HEK293 (cell line): ENCODE measurements at regions not wholly inside any gene's neighbourhood (a gene's known extent, or its start where the extent isn't known, plus 50 kb on each side); places are given as distances from the start of the nearest gene placed in this dataset.
"Not testable (repeated sequence)": the region's sequence is repeated elsewhere in the genome, so short reads cannot be mapped to it uniquely, and the experiment has no call there.

Source experiments
- CTCF ChIA-PET: fragments of 350-600 bp; formaldehyde crosslinking; extraction: SDS; loops from one replicate; lab custom pipeline; 2021; ENCODE audit warnings: antibody characterized with exemption; lab: Yijun Ruan, JAX
- POLR2A ChIA-PET: fragments of 300-600 bp; formaldehyde crosslinking; extraction: SDS; loops from one replicate; lab custom pipeline; 2020; ENCODE audit warnings: antibody characterized with exemption, inconsistent platforms; lab: Yijun Ruan, JAX
- H3K27ac ChIP-seq: fragments of 200-500 bp; sonication (Bioruptor generic); 2 replicates; pipeline ENCODE4 v1.5.1; 2014; ENCODE audit warnings: low read depth, low read length, control low read depth, inconsistent platforms; ENCODE audit errors: extremely low read depth
- H3K36me3 ChIP-seq, 2 experiments: fragments of 200-500 bp in 1 of 2; sonication (Bioruptor generic) in 1 of 2; 1 replicate in 1 of 2; 2 replicates in 1 of 2; pipeline ENCODE4 v1.5.1; 2014 to 2017; ENCODE audit warnings: inconsistent platforms in 2 of 2, low read length in 2 of 2; ENCODE audit not compliant: control insufficient read depth in 2 of 2, insufficient read depth in 1 of 2
- H3K4me1 ChIP-seq: fragments of 200-500 bp; sonication (Bioruptor generic); 2 replicates; pipeline ENCODE4 v1.5.1; 2014; ENCODE audit warnings: mild to moderate bottlenecking, low read length, inconsistent platforms; ENCODE audit not compliant: control insufficient read depth, insufficient read depth
- H3K4me3 ChIP-seq: 2 replicates; pipeline ENCODE4 v1.5.1; 2011; ENCODE audit warnings: low read depth, mild to moderate bottlenecking, control low read depth, low read length, moderate library complexity
- H3K9me3 ChIP-seq: fragments of 200-500 bp; sonication (Bioruptor generic); 2 replicates; pipeline ENCODE4 v1.5.1; 2014; ENCODE audit warnings: low read depth, low read length, inconsistent platforms; ENCODE audit not compliant: control insufficient read depth, insufficient read depth
- BCL11B ChIP-seq: fragments of 450-650 bp; formaldehyde crosslinking; IDR thresholded peaks from 2 replicates; pipeline ENCODE4 v1.5.1; 2016; ENCODE audit warnings: low read depth, missing biosample characterization, missing genetic modification characterization
- GLIS2 ChIP-seq: fragments of 450-650 bp; formaldehyde crosslinking; IDR thresholded peaks from 2 replicates; pipeline ENCODE4 v1.5.1; 2016; ENCODE audit warnings: missing biosample characterization, missing genetic modification characterization
- HOXA7 ChIP-seq: sonication (generic); formaldehyde crosslinking; IDR thresholded peaks from 2 replicates; pipeline ENCODE4 v1.8.1; 2022; ENCODE audit warnings: missing genetic modification reagents, borderline replicate concordance
- REPIN1 ChIP-seq: fragments of 450-650 bp; formaldehyde crosslinking; IDR thresholded peaks from 2 replicates; pipeline ENCODE4 v1.5.1; 2017; ENCODE audit warnings: missing biosample characterization, missing genetic modification characterization, low read depth
- ZBTB1 ChIP-seq: fragments of 450-650 bp; formaldehyde crosslinking; IDR thresholded peaks from 2 replicates; pipeline ENCODE4 v1.5.1; 2016; ENCODE audit warnings: missing biosample characterization, missing genetic modification characterization
- ZFP3 ChIP-seq: fragments of 450-650 bp; formaldehyde crosslinking; IDR thresholded peaks from 2 replicates; pipeline ENCODE4 v1.5.1; 2016; ENCODE audit warnings: low read depth, missing biosample characterization, missing genetic modification characterization
- ZNF133 ChIP-seq: fragments of 450-650 bp; formaldehyde crosslinking; IDR thresholded peaks from 2 replicates; pipeline ENCODE4 v1.5.1; 2016; ENCODE audit warnings: missing biosample characterization, missing genetic modification characterization
- ZNF155 ChIP-seq: fragments of 450-650 bp; formaldehyde crosslinking; IDR thresholded peaks from 2 replicates; pipeline ENCODE4 v1.5.1; 2016; ENCODE audit warnings: missing biosample characterization, missing genetic modification characterization
- ZNF202 ChIP-seq: fragments of 450-650 bp; formaldehyde crosslinking; IDR thresholded peaks from 2 replicates; pipeline ENCODE4 v1.5.1; 2016; ENCODE audit warnings: missing biosample characterization, missing genetic modification characterization, borderline replicate concordance
- ZNF248 ChIP-seq: fragments of 450-650 bp; formaldehyde crosslinking; IDR thresholded peaks from 2 replicates; pipeline ENCODE4 v1.5.1; 2017; ENCODE audit warnings: missing biosample characterization, missing genetic modification characterization
- ZNF548 ChIP-seq: fragments of 450-650 bp; formaldehyde crosslinking; IDR thresholded peaks from 2 replicates; pipeline ENCODE4 v1.5.1; 2016; ENCODE audit warnings: missing biosample characterization, missing genetic modification characterization
- ZNF549 ChIP-seq: fragments of 450-650 bp; IDR thresholded peaks from 2 replicates; pipeline ENCODE4 v1.5.1; 2018; ENCODE audit warnings: missing biosample characterization, missing genetic modification characterization, mild to moderate bottlenecking, inconsistent platforms, moderate library complexity
- ZNF561 ChIP-seq: fragments of 450-650 bp; IDR thresholded peaks from 2 replicates; pipeline ENCODE4 v1.5.1; 2018; ENCODE audit warnings: missing biosample characterization, missing genetic modification characterization, borderline replicate concordance
- ZNF623 ChIP-seq: fragments of 450-650 bp; formaldehyde crosslinking; IDR thresholded peaks from 2 replicates; pipeline ENCODE4 v1.5.1; 2016; ENCODE audit warnings: missing biosample characterization, missing genetic modification characterization
- ZNF747 ChIP-seq: fragments of 450-650 bp; formaldehyde crosslinking; IDR thresholded peaks from 2 replicates; pipeline ENCODE4 v1.5.1; 2016; ENCODE audit warnings: missing biosample characterization, missing genetic modification characterization
- ZNF777 ChIP-seq: fragments of 450-650 bp; formaldehyde crosslinking; IDR thresholded peaks from 2 replicates; pipeline ENCODE4 v1.5.1; 2017; ENCODE audit warnings: missing biosample characterization, missing genetic modification characterization, borderline replicate concordance
- TF ChIP-seq, protein P1 (sequence below): fragments of 450-650 bp; formaldehyde crosslinking; IDR thresholded peaks from 2 replicates; pipeline ENCODE4 v1.5.1; 2016; ENCODE audit warnings: missing biosample characterization, missing genetic modification characterization
- TF ChIP-seq, protein P2 (sequence below): fragments of 450-650 bp; formaldehyde crosslinking; IDR thresholded peaks from 2 replicates; pipeline ENCODE4 v1.5.1; 2017; ENCODE audit warnings: missing biosample characterization, missing genetic modification characterization
- TF ChIP-seq, protein P3 (sequence below): fragments of 450-650 bp; formaldehyde crosslinking; IDR thresholded peaks from 2 replicates; pipeline ENCODE4 v1.5.1; 2016; ENCODE audit warnings: missing biosample characterization, missing genetic modification characterization

DNA sequence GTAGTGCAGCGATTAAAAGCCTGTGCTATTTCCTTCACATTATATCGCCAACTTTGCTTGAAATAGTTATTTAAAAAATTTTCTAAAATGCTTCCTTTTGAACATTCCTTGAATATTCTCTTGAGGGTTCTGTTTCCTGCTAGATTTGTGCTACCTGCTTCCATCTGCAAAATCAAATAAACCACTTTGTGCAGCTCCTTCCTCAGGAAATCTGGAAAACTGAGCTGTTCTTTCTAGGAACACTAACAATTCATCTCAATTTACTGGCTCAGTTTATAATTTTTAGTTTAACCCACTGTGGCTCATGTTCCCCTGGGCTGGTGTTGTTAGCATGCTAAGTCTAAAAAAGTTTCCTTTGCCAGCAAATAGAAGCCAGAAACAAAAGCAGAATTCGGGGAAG is 88.1 kb upstream of the LCORL start:
- Histone ChIP-seq H3K4me3 (no peak overlapping the region), H3K27ac (no peak overlapping the region), H3K4me1 (no peaks in the 10 kb centered on the region), H3K36me3 (no peaks in the 10 kb centered on the region), H3K9me3 (no peaks in the 10 kb centered on the region)
- ChIA-PET CTCF (no interaction called here), POLR2A (no interaction called here)
- TF ChIP-seq ZBTB1 (no peak), HOXA7 (CRISPR knock-in tag) (no peak), REPIN1 (tag by site-specific recombination) (no peak), ZNF777 (tag by site-specific recombination) (no peak), GLIS2 (no peak)
- TF ChIP-seq, protein P1, sequence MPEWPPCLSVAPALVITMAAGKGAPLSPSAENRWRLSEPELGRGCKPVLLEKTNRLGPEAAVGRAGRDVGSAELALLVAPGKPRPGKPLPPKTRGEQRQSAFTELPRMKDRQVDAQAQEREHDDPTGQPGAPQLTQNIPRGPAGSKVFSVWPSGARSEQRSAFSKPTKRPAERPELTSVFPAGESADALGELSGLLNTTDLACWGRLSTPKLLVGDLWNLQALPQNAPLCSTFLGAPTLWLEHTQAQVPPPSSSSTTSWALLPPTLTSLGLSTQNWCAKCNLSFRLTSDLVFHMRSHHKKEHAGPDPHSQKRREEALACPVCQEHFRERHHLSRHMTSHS (tag by site-specific recombination) = no peak
- TF ChIP-seq, protein P2, sequence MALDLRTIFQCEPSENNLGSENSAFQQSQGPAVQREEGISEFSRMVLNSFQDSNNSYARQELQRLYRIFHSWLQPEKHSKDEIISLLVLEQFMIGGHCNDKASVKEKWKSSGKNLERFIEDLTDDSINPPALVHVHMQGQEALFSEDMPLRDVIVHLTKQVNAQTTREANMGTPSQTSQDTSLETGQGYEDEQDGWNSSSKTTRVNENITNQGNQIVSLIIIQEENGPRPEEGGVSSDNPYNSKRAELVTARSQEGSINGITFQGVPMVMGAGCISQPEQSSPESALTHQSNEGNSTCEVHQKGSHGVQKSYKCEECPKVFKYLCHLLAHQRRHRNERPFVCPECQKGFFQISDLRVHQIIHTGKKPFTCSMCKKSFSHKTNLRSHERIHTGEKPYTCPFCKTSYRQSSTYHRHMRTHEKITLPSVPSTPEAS (tag by site-specific recombination) = no peak

DNA sequence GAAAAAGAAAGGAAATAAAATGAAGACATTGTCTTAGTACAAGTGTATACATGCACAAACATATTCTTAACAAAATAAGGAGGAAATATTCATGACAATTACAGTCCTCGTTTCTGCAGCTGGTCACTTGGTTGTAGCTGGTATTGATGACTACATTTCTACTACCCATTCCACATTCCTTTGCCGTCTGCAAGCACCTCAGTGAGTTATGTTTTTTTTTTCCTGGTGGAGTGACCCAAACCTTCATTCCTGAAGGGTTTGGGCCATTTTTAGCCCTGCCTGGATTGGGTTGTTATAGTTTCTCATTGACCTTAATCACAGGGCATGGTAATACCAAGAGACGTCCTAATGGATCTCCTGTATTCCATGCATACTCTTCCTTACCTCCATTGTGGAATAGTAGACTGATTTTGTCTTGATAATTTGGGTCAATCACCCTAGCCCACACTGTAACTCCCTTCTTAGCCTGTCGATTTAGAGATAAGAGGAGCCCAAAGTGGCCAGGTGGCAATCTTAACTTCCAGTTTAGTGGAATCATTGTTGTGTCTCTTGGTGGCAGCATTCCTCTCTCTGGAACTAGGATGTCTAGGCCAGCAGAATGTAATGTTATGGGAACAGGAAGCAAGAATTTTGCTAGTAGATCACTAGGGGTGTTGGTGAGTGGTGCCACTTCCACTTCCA is 86.4 kb upstream of the LCORL start:
- H3K4me3 ChIP-seq, H3K36me3 ChIP-seq, H3K27ac ChIP-seq, H3K9me3 ChIP-seq, CTCF ChIA-PET, H3K4me1 ChIP-seq, POLR2A ChIA-PET: not testable (repeated sequence)

DNA sequence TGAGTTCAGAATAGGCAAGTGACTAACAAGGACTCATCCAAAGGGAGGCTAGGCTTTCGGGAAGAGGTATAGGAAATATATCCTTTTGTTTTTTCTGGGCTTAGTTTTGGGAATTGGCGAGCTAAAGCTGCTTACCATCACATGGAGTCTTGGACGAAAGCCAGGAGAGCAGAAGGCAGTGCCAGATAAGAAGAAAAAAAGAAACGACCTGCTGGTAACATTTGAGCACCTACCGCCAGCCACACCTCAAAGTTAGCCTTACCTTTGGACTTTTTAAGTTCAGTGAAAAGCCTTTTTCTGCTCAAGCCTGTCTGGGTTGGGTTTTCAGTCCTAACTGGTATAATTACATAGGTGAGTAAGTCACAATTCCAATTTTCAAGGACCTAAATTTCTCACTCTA is 85.1 kb upstream of the LCORL start:
- Histone ChIP-seq H3K9me3 (no peaks in the 10 kb centered on the region), H3K27ac (no peak overlapping the region), H3K4me3 (no peak overlapping the region), H3K36me3 (no peaks in the 10 kb centered on the region), H3K4me1 (no peaks in the 10 kb centered on the region)
- TF ChIP-seq BCL11B (tag by site-specific recombination) = no peak
- CTCF ChIA-PET = no interaction called here
- POLR2A ChIA-PET = no interaction called here

DNA sequence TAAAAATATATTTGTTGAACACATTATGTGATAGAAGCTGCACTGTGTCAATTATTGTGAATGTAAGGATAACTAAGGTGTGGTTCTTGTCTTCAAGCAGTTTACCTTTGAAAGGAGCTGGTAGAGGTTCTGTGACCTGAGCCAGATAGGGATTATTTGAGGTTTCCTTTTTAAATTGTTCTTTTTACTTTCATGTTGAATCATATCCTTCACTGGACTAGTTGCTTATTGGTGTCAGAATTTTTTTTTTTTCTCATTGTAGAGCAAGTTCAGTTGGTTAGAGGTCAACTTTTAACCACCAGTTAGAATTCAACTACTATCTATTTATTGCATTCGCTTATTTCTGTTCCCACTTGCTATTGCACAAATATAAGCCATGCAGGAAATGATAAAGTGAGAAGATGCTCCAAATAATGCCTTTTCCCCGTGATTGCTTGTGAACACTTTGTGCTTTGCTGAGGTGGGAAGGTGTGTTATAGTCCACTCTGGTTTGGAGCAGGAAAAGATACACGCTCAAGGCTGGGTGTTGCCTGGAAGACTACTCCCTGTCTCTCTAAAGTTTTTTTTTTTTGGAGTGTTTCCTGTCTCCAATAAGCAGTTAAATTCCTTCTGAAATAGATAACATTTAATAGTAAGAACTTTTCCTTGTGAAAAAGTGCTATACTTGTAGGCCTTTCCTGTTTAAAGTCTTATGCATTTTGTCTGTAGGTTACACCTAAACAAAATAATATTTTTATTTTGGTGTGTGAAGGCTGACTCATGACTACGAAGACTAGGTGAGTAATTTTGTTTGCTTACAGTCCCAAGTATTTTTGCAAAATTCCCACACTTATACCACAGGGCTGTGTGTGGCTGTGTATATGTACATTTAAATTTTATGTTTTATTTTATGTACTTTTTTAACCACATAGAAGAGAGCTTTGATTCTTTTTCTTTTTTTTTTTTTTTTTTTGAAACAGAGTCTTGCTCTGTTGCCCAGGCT is 83.8 kb upstream of the LCORL start:
- no peak for TF ChIP-seq ZNF747 (tag by site-specific recombination)
- TF ChIP-seq ZNF548 = no peak
- TF ChIP-seq ZNF133 (tag by site-specific recombination) = no peak
- TF ChIP-seq ZFP3 (tag by site-specific recombination) = no peak
- no peak for TF ChIP-seq ZNF549 (tag by site-specific recombination)
- no peak for TF ChIP-seq ZNF202 (tag by site-specific recombination)
- no peak for TF ChIP-seq ZNF561
- TF ChIP-seq ZNF248 (tag by site-specific recombination) = no peak
- TF ChIP-seq ZNF623 (tag by site-specific recombination) = no peak
- TF ChIP-seq, protein P3, sequence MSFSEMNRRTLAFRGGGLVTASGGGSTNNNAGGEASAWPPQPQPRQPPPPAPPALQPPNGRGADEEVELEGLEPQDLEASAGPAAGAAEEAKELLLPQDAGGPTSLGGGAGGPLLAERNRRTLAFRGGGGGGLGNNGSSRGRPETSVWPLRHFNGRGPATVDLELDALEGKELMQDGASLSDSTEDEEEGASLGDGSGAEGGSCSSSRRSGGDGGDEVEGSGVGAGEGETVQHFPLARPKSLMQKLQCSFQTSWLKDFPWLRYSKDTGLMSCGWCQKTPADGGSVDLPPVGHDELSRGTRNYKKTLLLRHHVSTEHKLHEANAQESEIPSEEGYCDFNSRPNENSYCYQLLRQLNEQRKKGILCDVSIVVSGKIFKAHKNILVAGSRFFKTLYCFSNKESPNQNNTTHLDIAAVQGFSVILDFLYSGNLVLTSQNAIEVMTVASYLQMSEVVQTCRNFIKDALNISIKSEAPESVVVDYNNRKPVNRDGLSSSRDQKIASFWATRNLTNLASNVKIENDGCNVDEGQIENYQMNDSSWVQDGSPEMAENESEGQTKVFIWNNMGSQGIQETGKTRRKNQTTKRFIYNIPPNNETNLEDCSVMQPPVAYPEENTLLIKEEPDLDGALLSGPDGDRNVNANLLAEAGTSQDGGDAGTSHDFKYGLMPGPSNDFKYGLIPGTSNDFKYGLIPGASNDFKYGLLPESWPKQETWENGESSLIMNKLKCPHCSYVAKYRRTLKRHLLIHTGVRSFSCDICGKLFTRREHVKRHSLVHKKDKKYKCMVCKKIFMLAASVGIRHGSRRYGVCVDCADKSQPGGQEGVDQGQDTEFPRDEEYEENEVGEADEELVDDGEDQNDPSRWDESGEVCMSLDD (tag by site-specific recombination) = no peak
- TF ChIP-seq ZNF155 (tag by site-specific recombination) = no peak
- CTCF ChIA-PET = no interaction called here
- no peaks in the 10 kb centered on the region for H3K36me3 ChIP-seq
- no peaks in the 10 kb centered on the region for H3K9me3 ChIP-seq
- no peak overlapping the region for H3K27ac ChIP-seq
- POLR2A ChIA-PET = no interaction called here
- H3K4me1 ChIP-seq = no peaks in the 10 kb centered on the region
- H3K4me3 ChIP-seq = no peak overlapping the region
